ENCODE measurements at regions not wholly inside any gene's neighbourhood (a gene's known extent, or its start where the extent isn't known, plus 50 kb on each side); places are given as distances from the start of the nearest gene placed in this dataset.
A peak's percentile ranks its signal among the peaks of the same experiment; 100 is the strongest.
"Not testable (repeated sequence)": the region's sequence is repeated elsewhere in the genome, so short reads cannot be mapped to it uniquely, and the experiment has no call there.

- peak; percentile 68 to 84 for DNase-seq
Measured at GRCh38 chr12:76666290-76666835, 97.6 kb upstream of the ZDHHC17 start.

- DNase-seq: no peak
Measured at GRCh38 chr12:76669981-76670380, 93.9 kb upstream of the ZDHHC17 start.

DNA sequence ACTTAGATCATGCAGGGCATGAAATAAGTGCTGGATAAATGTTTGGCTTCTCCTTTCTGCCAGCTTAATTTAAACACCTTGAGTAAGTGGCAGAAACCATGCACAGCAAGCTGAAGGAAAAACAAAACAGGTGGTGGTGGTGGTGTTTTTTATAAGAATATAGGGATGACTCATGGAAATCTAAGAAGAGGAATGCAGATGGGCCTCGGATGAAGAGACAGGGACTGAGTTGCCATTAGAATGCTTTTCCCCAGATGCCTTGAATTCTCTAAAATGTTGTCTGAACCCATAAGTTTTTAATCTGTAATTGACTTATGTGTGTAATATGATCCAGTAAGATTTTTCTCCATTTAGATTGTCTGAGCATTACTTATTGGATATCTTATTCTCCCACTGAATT, 93.1 kb upstream of the ZDHHC17 start:
- peak; percentile 11 to 84 for DNase-seq

GRCh38 chr12:76674669-76675315, 89.1 kb upstream of the ZDHHC17 start:
- DNase-seq: no peak

GRCh38 chr12:76676261-76676660, 87.7 kb upstream of the ZDHHC17 start:
- not testable (repeated sequence) for DNase-seq

- DNase-seq: no peak
Measured at GRCh38 chr12:76678992-76679391, 84.9 kb upstream of the ZDHHC17 start.

- DNase-seq: no peak
Measured at GRCh38 chr12:76679778-76680177, 84.1 kb upstream of the ZDHHC17 start.

DNA sequence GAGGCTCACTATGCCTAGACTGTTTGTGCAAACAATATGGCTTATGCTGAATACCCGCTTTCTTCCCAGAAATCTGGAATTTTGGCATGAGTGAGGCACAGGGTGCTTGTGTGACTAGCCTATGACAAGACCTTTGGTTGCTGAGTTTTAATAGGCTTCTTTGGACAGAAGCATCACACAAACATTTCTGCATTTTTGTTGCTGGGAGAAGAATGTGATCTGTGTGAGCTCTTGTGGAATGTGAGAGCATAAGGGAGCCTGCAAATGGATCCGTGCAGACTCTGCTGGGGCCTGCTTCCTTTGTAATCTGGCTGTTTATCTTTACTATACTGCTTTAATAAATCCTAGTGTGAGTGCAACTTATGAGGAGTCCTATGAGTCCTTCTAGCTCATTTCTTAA, 83.0 kb upstream of the ZDHHC17 start:
- no peak for DNase-seq

DNA sequence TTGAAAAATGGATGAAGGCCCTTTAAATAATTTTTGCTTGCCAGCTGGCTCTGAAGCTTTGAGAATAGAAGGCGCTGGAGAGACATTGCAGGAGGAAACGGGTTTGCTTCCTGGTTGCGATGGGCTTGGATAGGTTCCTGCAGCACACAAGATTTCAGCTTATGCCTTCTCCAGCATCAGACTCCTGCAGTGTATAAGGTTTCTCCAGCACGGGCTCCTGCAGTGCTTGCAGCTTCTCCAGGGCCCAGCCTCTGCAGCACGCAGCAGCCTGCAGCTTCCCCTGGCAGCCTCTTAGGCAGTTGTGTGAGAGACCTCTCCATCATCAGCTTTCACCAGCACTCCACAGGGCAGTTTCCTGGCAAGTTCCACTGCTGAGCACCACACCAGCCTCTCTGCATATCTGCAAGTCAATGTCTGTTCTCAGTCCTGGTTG, 78.7 kb upstream of the ZDHHC17 start:
- peak in 1 of 2 experiments; percentile 7 for DNase-seq

GRCh38 chr12:76687981-76688380, 75.9 kb upstream of the ZDHHC17 start:
- peak in 1 of 2 experiments; percentile 23 for DNase-seq

- peak in 1 of 2 experiments; percentile 27 for DNase-seq
Measured at GRCh38 chr12:76688631-76689030, 75.3 kb upstream of the ZDHHC17 start.

- no peak for DNase-seq
Measured at GRCh38 chr12:76690921-76691700, 72.8 kb upstream of the ZDHHC17 start.

- DNase-seq: no peak
Measured at GRCh38 chr12:76692846-76693245, 71.1 kb upstream of the ZDHHC17 start.

GRCh38 chr12:76694369-76694768, 69.5 kb upstream of the ZDHHC17 start:
- no peak for DNase-seq

GRCh38 chr12:76696186-76696585, 67.7 kb upstream of the ZDHHC17 start:
- DNase-seq: peak; percentile 66 to 90

DNA sequence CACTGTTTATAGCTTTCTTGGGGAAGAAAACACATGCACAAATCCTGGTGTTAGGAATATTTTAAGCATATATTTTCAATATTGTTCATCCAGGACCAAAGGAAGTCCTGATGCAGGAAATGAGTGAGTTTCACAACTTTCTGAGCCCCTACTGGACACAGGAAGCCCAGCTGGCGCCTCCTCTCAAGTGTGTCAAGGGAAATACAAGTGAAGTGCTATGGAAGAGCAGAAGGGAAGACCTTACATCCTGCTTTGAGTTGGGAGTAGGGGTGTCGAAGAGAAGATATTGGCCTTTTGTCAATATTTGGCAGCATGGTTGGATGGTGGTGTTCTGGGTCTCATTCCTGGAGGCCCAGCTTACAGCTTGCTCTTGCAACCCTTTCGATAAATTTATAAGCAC, 66.1 kb upstream of the ZDHHC17 start:
- peak; percentile 40 to 61 for DNase-seq

DNA sequence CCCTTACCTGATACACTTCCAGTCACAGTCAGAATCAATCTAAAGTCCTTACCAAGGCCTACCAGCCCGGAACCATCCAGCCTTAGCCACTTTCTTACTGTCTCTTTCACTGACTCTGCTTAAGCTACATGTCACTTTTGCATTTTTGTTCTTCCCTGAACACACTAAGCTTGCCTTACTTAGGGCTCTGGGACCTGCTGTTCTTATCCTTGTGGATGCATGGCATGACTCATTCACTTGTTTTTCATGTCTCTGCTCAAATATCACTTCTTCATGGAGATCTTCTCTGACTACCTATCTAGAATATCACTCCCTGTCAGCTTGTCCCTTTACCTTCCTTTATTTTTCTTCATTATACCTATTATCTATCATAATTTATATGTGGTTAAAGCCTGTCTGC, 65.6 kb upstream of the ZDHHC17 start:
- peak in 1 of 2 experiments; percentile 14 for DNase-seq

DNA sequence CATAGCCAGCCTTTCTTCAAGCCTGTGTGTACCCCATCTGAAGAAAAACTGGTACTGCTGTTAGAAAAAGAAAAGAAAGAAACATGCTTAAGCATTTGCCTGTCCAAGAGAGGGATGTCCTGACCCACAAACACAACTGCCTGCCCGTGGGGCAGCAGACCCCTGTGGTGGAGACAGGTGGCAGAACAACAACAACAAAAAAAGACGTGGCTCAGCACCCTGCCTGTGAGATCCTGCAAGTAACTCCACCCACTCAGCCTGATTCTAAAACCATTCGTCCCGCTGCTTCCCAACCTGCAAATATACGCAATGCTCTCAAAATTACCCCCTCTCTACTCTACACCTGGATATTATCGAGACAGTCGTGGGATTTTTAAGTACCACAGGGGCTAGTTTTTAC, 64.9 kb upstream of the ZDHHC17 start:
- peak in 1 of 2 experiments; percentile 1 for DNase-seq

- no peak for DNase-seq
Measured at GRCh38 chr12:76701690-76702089, 62.2 kb upstream of the ZDHHC17 start.

DNA sequence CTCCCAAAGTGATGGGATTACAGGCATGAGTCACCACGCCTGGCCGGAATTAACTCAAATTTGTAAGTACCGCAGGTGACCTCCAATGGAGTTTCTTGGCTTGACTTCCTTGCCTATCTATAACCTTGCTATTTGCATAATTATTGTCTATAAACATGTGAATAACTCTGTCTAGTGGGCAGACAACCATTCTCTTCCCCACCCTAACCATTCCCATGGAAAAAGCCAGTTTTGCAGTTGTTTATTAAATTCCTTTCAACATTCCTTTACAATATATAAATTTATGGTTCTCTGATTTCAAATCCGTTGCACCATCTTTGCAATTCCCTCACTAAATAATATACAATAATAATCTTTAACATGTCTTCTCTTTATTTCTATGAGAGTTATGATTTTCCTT, 61.0 kb upstream of the ZDHHC17 start:
- no peak for DNase-seq

DNA sequence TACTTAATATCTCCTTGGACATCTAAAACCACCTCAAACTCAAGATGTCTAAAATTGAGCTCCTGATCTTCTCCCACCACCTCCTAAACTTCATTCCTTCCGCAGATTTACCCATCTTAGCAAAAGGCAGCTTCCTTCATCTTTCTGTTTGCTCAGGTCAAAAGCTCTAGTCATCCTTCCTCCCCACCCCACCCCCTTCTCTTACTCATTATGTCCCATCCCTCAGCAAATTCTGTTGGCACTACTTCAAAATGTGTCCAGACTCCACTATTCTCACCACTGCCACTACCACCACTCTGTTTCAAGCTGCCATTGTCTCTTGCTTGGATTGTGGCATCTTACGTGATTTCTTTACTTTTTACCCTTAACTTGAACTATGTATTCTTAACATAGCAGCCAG, 59.2 kb upstream of the ZDHHC17 start:
- DNase-seq: no peak

DNA sequence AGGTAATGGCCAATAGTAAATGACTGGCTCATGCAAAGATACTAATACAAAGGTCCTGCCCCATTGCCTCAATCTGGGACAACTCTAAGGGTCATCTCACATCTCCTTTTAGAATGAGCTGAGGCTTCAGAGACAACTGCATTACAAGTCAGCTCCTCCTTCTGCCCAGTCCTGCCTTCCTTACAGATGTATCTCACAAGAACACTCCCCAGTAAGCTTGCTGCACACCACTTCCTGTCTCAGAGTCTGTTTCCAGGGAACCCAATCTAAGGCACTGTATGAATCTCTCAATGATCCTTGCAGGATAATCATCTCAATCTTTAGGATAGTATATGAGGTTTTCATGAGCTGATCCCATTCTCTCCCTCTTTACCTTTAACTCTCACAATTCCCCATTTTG, 57.8 kb upstream of the ZDHHC17 start:
- no peak for DNase-seq

DNA sequence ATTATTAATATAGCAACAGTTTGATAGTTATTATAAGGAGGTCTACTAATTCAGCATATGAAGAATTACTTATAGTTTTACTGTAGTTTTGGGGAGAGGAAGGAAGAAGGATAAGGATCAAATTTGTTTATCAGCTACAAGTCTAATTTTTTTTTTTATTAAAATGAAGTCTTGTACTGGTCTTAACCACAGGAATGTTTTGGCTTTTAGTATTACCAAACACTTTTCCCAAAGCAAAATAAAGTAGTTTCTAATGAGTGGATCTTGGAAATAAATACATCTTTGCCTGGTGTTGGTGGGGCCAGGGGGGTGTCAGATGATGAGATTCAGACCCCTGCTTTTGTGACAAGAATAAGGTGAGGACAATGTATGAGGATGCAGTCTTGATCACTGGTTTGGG, 57.2 kb upstream of the ZDHHC17 start:
- no peak for DNase-seq

- no peak for DNase-seq
Measured at GRCh38 chr12:76707772-76708171, 56.1 kb upstream of the ZDHHC17 start.

Measured in NCI-H524 (cell line).